GM12864 (cell line): ENCODE measurements at regions not wholly inside any gene's neighbourhood (a gene's known extent, or its start where the extent isn't known, plus 50 kb on each side); places are given as distances from the start of the nearest gene placed in this dataset.

Experiments used
- DNase-seq: peaks from one replicate; pipeline ENCODE4 v3.0.0-alpha.2; 2011; ENCODE audit warnings: low read depth
- H3K4me3 ChIP-seq: 2 replicates; pipeline ENCODE4 v1.5.1; 2011; ENCODE audit warnings: mild to moderate bottlenecking, low read depth, low read length, control low read depth
- TF ChIP-seq, protein P1 (sequence below): IDR thresholded peaks from 2 replicates; pipeline ENCODE4 v1.5.1; 2011; ENCODE audit warnings: low read depth, mild to moderate bottlenecking, moderate library complexity, low read length, control low read depth, inconsistent platforms; ENCODE audit errors: missing control alignments

- TF ChIP-seq, protein P1, sequence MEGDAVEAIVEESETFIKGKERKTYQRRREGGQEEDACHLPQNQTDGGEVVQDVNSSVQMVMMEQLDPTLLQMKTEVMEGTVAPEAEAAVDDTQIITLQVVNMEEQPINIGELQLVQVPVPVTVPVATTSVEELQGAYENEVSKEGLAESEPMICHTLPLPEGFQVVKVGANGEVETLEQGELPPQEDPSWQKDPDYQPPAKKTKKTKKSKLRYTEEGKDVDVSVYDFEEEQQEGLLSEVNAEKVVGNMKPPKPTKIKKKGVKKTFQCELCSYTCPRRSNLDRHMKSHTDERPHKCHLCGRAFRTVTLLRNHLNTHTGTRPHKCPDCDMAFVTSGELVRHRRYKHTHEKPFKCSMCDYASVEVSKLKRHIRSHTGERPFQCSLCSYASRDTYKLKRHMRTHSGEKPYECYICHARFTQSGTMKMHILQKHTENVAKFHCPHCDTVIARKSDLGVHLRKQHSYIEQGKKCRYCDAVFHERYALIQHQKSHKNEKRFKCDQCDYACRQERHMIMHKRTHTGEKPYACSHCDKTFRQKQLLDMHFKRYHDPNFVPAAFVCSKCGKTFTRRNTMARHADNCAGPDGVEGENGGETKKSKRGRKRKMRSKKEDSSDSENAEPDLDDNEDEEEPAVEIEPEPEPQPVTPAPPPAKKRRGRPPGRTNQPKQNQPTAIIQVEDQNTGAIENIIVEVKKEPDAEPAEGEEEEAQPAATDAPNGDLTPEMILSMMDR, result no peak
- DNase-seq, result no peak
- H3K4me3 ChIP-seq, result no peak overlapping the region
These were observed 470.9 kb downstream of the CCER1 start for GRCh38 chr12:90484094-90484493.

DNA sequence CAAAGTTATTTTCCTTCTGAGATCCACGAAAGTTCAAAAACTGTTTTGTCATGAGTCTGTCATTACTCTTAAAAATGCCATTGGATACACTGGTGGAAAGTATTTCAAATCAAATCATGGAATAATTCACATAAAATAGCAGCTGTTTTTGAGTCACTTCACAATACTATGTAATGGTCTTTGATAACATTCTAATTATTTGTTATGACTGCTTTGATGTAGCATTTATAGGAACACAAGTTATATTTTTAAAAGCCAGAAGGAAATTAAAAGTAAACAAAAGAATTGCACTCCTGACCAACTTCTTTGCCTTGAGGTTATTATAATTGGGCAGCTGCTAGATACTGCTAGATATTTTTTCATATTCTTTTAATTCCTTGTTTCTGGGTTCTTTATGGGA lies 473.2 kb downstream of the CCER1 start:
- H3K4me3 ChIP-seq, result no peak overlapping the region
- no peak for DNase-seq
- TF ChIP-seq, protein P1, result no peak

- TF ChIP-seq, protein P1, result no peak
- DNase-seq, result no peak
These were observed 475.7 kb downstream of the CCER1 start for GRCh38 chr12:90479237-90479636.

GRCh38 chr12:90473831-90474230 lies 481.1 kb downstream of the CCER1 start:
- no peak for DNase-seq
- TF ChIP-seq, protein P1, result no peak
- H3K4me3 ChIP-seq, result no peak overlapping the region

More at GRCh38 chr12:90479237-90479636, 475.7 kb downstream of the CCER1 start:
- H3K4me3 ChIP-seq, result no peak overlapping the region

DNA sequence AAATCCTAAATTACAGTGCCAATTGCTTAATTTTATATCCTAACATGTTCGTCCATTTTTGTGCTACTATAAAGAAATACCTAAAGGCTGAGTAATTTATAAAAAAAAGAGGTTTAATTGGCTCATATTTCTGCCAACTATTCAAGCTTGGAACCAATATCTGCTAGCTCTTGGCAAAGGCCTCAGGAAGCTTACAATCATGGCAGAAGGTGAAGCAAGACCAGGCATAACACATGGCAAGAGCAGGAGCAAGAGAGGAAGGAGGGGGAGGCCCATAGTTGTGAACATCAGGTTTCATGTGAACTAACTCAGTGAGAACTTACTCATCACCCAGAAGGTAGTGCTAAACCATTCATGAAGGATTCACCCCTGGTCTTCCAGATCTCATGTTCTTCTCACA lies 494.3 kb downstream of the CCER1 start:
- TF ChIP-seq, protein P1, result no peak
- DNase-seq, result no peak
- no peak overlapping the region for H3K4me3 ChIP-seq

DNA sequence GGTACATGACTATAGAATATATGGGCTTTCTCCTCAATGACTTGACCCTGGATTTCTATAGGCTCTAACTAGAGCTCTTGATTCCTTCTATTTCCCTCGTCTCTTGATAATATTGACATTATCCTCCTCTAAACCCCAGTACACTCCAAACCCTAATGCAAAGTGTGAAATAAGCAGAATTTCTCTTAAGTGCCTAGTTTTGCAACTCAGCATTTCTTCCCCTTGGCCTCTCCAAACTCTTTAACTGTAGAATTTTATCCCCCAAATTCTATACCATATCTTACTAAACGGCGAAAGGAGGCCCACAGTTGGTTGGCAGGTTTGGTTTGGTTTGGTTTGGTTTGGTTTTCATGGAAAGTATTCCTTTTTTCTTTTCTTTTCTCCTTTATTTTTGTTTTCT lies 498.7 kb downstream of the CCER1 start:
- H3K4me3 ChIP-seq, result no peak overlapping the region
- TF ChIP-seq, protein P1, result no peak
- DNase-seq, result no peak

DNA sequence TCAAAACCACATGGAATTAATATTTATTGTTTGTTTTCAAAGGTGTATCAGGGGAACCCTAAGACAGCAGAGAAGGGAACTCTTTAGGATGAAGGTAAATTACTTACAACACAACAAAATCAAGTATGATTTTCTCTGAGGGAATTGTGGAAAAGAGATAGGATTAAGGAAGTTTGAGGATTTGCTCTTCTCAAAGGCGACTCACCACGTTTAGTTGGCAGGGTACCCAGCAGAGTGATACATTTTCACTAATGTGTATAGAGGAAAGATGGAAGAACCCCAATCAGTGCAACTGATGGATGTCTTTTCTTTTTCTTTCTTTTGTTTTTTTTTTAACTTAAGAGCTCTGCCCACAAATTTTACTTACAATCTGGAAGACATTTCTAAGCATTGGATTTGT lies 499.2 kb downstream of the CCER1 start:
- H3K4me3 ChIP-seq, result no peak overlapping the region
- DNase-seq, result no peak
- TF ChIP-seq, protein P1, result no peak
